HG03139 (cell line): ENCODE measurements at regions not wholly inside any gene's neighbourhood (a gene's known extent, or its start where the extent isn't known, plus 50 kb on each side); places are given as distances from the start of the nearest gene placed in this dataset.

ENCODE experiments used
- ATAC-seq: cut with Tn5 transposase; IDR thresholded peaks from one replicate; pipeline ENCODE4 v1.9.1; 2021; ENCODE audit not compliant: unreplicated experiment

- ATAC-seq, result no peak
These were observed 1267.9 kb downstream of the BRD1 start for GRCh38 chr22:48559647-48560388.

- no peak for ATAC-seq
These were observed 1268.9 kb downstream of the BRD1 start for GRCh38 chr22:48558606-48559402.

- ATAC-seq, result no peak
These were observed 1269.7 kb downstream of the BRD1 start for GRCh38 chr22:48558016-48558415.

GRCh38 chr22:48557473-48557872 is 1270.2 kb downstream of the BRD1 start:
- no peak for ATAC-seq

GRCh38 chr22:48556751-48557150 is 1270.9 kb downstream of the BRD1 start:
- ATAC-seq, result no peak

- ATAC-seq, result no peak
These were observed 1271.5 kb downstream of the BRD1 start for GRCh38 chr22:48556222-48556621.

GRCh38 chr22:48555606-48556005 is 1272.1 kb downstream of the BRD1 start:
- ATAC-seq, result no peak

GRCh38 chr22:48554893-48555572 is 1272.6 kb downstream of the BRD1 start:
- ATAC-seq, result no peak

GRCh38 chr22:48553694-48554308 is 1273.9 kb downstream of the BRD1 start:
- no peak for ATAC-seq

- ATAC-seq, result no peak
These were observed 1274.6 kb downstream of the BRD1 start for GRCh38 chr22:48553119-48553518.

- no peak for ATAC-seq
These were observed 1275.9 kb downstream of the BRD1 start for GRCh38 chr22:48551716-48552268.

- no peak for ATAC-seq
These were observed 1276.6 kb downstream of the BRD1 start for GRCh38 chr22:48551061-48551460.

GRCh38 chr22:48548391-48548790 is 1279.3 kb downstream of the BRD1 start:
- no peak for ATAC-seq

- ATAC-seq, result no peak
These were observed 1279.7 kb downstream of the BRD1 start for GRCh38 chr22:48547971-48548370.

GRCh38 chr22:48546653-48547424 is 1280.8 kb downstream of the BRD1 start:
- ATAC-seq, result no peak

- ATAC-seq, result no peak
These were observed 1281.7 kb downstream of the BRD1 start for GRCh38 chr22:48545987-48546386.

GRCh38 chr22:48541401-48542098 is 1286.1 kb downstream of the BRD1 start:
- no peak for ATAC-seq

- ATAC-seq, result no peak
These were observed 1288.4 kb downstream of the BRD1 start for GRCh38 chr22:48539261-48539660.

GRCh38 chr22:48538291-48538820 is 1289.3 kb downstream of the BRD1 start:
- no peak for ATAC-seq

GRCh38 chr22:48537343-48537680 is 1290.4 kb downstream of the BRD1 start:
- ATAC-seq, result no peak
